B cell (primary cell): ENCODE measurements at regions not wholly inside any gene's neighbourhood (a gene's known extent, or its start where the extent isn't known, plus 50 kb on each side); places are given as distances from the start of the nearest gene placed in this dataset.

ENCODE experiments used
- ATAC-seq: fragments of 200-7000 bp; cut with Tn5 transposase; one replicate; pipeline ENCODE4 v1.10.0; 2021; ENCODE audit warnings: low read depth, mild to moderate bottlenecking, moderate number of reproducible peaks, moderate library complexity
- CTCF ChIA-PET: fragments of 350-600 bp; sonication (Branson Sonifier 250); formaldehyde crosslinking; loops from one replicate; lab custom pipeline; 2021; ENCODE audit warnings: antibody characterized with exemption, inconsistent platforms; lab: Charles Lee
- POLR2A ChIA-PET: fragments of 350-600 bp; sonication (Branson Sonifier 250); formaldehyde crosslinking; loops from one replicate; lab custom pipeline; 2021; ENCODE audit warnings: antibody characterized with exemption; lab: Charles Lee
- DNase-seq: peaks from one replicate; pipeline ENCODE4 v3.0.0; 2013
- H2AFZ ChIP-seq: 2 replicates; pipeline ENCODE4 v1.6.1; 2012; ENCODE audit warnings: mild to moderate bottlenecking, low read depth, low read length; ENCODE audit not compliant: insufficient read depth, poor library complexity, severe bottlenecking
- H3K27ac ChIP-seq, 2 donors: 1 replicate in 1 of 2; 2 replicates in 1 of 2; pipeline ENCODE4 v1.5.1; 2012 to 2013; ENCODE audit warnings: low read length in 2 of 2, mild to moderate bottlenecking in 2 of 2, moderate library complexity in 1 of 2
- H3K27me3 ChIP-seq, 4 experiments: fragments of 200-600 bp in 1 of 4; sonication (generic) in 1 of 4; replicated peaks in 1 of 4; 1 replicate in 2 of 4; 2 replicates in 2 of 4; pipeline versions ENCODE4 v1.6.1 to v1.7.0; 2013 to 2016; ENCODE audit warnings: low read length in 3 of 4, mild to moderate bottlenecking in 2 of 4, mixed read lengths in 1 of 4, moderate library complexity in 1 of 4; ENCODE audit not compliant: insufficient read depth in 4 of 4, control insufficient read depth in 3 of 4; ENCODE audit errors: control extremely low read depth in 1 of 4
- H3K36me3 ChIP-seq, 2 experiments: replicated peaks in 1 of 2; 1 replicate in 1 of 2; 2 replicates in 1 of 2; pipeline versions ENCODE4 v1.6.1 to v1.7.1; 2013; ENCODE audit warnings: low read length in 1 of 2; ENCODE audit not compliant: insufficient read depth in 2 of 2, control insufficient read depth in 1 of 2; ENCODE audit errors: control extremely low read depth in 1 of 2, extremely low read depth in 1 of 2
- H3K4me1 ChIP-seq, 2 donors: fragments of 200-600 bp in 1 of 2; sonication (generic) in 1 of 2; 1 replicate in 1 of 2; 2 replicates in 1 of 2; pipeline versions ENCODE4 v1.5.1 to v1.6.1; 2013 to 2017; ENCODE audit warnings: low read length in 2 of 2; ENCODE audit not compliant: control insufficient read depth in 2 of 2, insufficient read depth in 2 of 2
- H3K4me2 ChIP-seq: replicated peaks from 2 replicates; pipeline ENCODE3; 2012; ENCODE audit warnings: mild to moderate bottlenecking, low read depth, low read length; ENCODE audit not compliant: poor library complexity, severe bottlenecking
- H3K4me3 ChIP-seq, 5 experiments: fragments of 200-600 bp in 1 of 5; sonication (generic) in 1 of 5; 1 replicate in 3 of 5; 2 replicates in 2 of 5; pipeline versions ENCODE4 v1.5.1 to v1.7.0; 2011 to 2016; ENCODE audit warnings: low read length in 4 of 5, mild to moderate bottlenecking in 4 of 5, low read depth in 2 of 5, control low read depth in 1 of 5, moderate library complexity in 1 of 5; ENCODE audit not compliant: insufficient read depth in 1 of 5; ENCODE audit errors: control extremely low read depth in 1 of 5, extremely low read depth in 1 of 5
- H3K79me2 ChIP-seq: fragments of 200-600 bp; sonication (generic); one replicate; pipeline ENCODE4 v1.6.0; 2016; ENCODE audit warnings: low read length; ENCODE audit not compliant: control insufficient read depth, insufficient read depth
- H3K9ac ChIP-seq: fragments of 200-600 bp; sonication (generic); 2 replicates; pipeline ENCODE4 v1.6.1; 2017; ENCODE audit warnings: mild to moderate bottlenecking, low read length, moderate library complexity
- H3K9me3 ChIP-seq, 3 donors: one replicate each; pipeline versions ENCODE4 v1.6.1 to v1.7.1; 2013; ENCODE audit warnings: low read length in 2 of 3; ENCODE audit not compliant: control insufficient read depth in 2 of 3, insufficient read depth in 1 of 3; ENCODE audit errors: control extremely low read depth in 1 of 3
- H4K20me1 ChIP-seq: 2 replicates; pipeline ENCODE4 v1.6.0; 2012; ENCODE audit warnings: mild to moderate bottlenecking, low read length; ENCODE audit not compliant: insufficient read depth, control insufficient read depth, poor library complexity, severe bottlenecking
- H3K27ac Mint-ChIP-seq: one replicate; pipeline ENCODE4 v1.8.0; 2021; ENCODE audit warnings: mixed read lengths
- H3K27me3 Mint-ChIP-seq: one replicate; pipeline ENCODE4 v1.8.0; 2021; ENCODE audit warnings: mixed read lengths
- H3K4me1 Mint-ChIP-seq: one replicate; pipeline ENCODE4 v1.8.0; 2021; ENCODE audit warnings: mixed read lengths
- H3K4me3 Mint-ChIP-seq: one replicate; pipeline ENCODE4 v1.8.0; 2021; ENCODE audit warnings: mixed read lengths
- H3K9me3 Mint-ChIP-seq: one replicate; pipeline ENCODE4 v1.8.0; 2022; ENCODE audit warnings: mixed read lengths; ENCODE audit not compliant: insufficient read depth
- EZH2 ChIP-seq: IDR thresholded peaks from 2 replicates; pipeline ENCODE4 v1.6.1; 2012; ENCODE audit warnings: borderline replicate concordance, low read depth, mild to moderate bottlenecking, moderate library complexity, low read length; ENCODE audit not compliant: insufficient read depth, poor library complexity, severe bottlenecking
- WGBS: methylation state at CpG from one replicate; pipeline ENCODE4 v1.1.5; 2013; ENCODE audit warnings: missing lambda C conversion rate; ENCODE audit not compliant: insufficient coverage; 5-methylcytosine and 5-hydroxymethylcytosine counted together
- intact Hi-C: fragments of 100-400 bp; cut with micrococcal nuclease; formaldehyde crosslinking; loops from one replicate; pipeline ENCODE4 v1.10.0; 2022
- TF ChIP-seq, protein P1 (sequence below): fragments of 200-600 bp; IDR thresholded peaks from one replicate; pipeline ENCODE4 v1.8.0; 2022; ENCODE audit warnings: antibody characterized with exemption, mild to moderate bottlenecking

DNA sequence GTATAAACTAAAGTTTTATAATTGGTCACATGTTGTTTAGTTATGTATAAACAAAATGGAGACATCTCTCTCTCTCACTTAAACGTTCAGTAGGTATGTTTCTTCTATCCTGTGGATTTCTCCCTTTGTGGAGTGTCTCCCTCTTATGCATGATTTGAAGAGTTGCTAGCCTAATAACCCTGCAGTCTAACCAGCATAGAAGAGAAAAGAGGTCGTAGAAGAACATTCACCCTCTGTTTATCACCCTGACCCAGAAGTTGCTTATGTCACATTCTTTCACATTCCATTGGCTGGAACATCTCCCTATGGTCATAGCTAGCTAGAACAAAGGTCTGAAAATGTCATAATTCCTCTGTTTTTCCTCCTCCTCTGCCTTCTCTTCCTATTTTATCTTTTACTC is 176.8 kb upstream of the PCDH20 start:
- no peak for TF ChIP-seq EZH2
- TF ChIP-seq, protein P1, sequence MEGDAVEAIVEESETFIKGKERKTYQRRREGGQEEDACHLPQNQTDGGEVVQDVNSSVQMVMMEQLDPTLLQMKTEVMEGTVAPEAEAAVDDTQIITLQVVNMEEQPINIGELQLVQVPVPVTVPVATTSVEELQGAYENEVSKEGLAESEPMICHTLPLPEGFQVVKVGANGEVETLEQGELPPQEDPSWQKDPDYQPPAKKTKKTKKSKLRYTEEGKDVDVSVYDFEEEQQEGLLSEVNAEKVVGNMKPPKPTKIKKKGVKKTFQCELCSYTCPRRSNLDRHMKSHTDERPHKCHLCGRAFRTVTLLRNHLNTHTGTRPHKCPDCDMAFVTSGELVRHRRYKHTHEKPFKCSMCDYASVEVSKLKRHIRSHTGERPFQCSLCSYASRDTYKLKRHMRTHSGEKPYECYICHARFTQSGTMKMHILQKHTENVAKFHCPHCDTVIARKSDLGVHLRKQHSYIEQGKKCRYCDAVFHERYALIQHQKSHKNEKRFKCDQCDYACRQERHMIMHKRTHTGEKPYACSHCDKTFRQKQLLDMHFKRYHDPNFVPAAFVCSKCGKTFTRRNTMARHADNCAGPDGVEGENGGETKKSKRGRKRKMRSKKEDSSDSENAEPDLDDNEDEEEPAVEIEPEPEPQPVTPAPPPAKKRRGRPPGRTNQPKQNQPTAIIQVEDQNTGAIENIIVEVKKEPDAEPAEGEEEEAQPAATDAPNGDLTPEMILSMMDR: no peak
- no peaks in the 10 kb centered on the region for H3K79me2 ChIP-seq
- no peak overlapping the region for H3K4me2 ChIP-seq
- no peak for DNase-seq
- H4K20me1 ChIP-seq: no peaks in the 10 kb centered on the region
- ATAC-seq: no peak
- intact Hi-C loops: no loop called here
- Mint-ChIP-seq H3K4me1 (no peaks in the 10 kb centered on the region), H3K9me3 (peaks cover 2% of the 10 kb centered on the region), H3K27me3 (no peaks in the 10 kb centered on the region), H3K4me3 (no peak overlapping the region), H3K27ac (no peak overlapping the region)
- no peaks in the 10 kb centered on the region for H3K4me1 ChIP-seq
- H2AFZ ChIP-seq: no peak overlapping the region
- no peak overlapping the region for H3K9ac ChIP-seq
- POLR2A ChIA-PET: no interaction called here
- H3K27ac ChIP-seq: no peak overlapping the region
- CTCF ChIA-PET: no interaction called here
- H3K27me3 ChIP-seq: no peaks in the 10 kb centered on the region
- peaks cover 0 to 2% (median 0%) of the 10 kb centered on the region in 3 donors for H3K9me3 ChIP-seq
- no peaks in the 10 kb centered on the region for H3K36me3 ChIP-seq
- WGBS: no CpG with 5 or more reads among the region's 2 CpGs
- H3K4me3 ChIP-seq: no peak overlapping the region

DNA sequence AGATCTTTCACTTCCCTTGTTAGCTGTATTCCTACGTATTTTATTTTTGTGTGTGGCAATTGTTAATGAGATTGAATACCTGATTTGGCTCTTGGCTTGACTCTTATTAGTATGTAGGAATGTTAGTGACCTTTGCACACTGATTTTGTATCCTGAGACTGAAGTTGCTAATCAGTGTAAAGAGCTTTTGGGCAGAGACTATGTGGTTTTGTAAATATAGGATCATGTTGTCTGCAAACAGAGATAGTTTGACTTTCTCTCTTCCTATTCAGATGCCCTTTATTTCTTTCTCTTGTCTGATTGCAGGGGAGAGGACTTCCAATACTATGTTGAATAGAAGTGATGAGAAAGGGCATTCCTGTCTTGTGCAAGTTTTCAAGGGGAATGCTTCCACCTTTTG is 160.3 kb upstream of the PCDH20 start:
- Histone ChIP-seq H3K27me3 (no peaks in the 10 kb centered on the region), H3K4me2 (no peak overlapping the region), H3K27ac (no peak overlapping the region), H3K4me3 (no peak overlapping the region), H3K4me1 (no peaks in the 10 kb centered on the region), H3K9ac (no peak overlapping the region), H3K79me2 (no peaks in the 10 kb centered on the region), H3K9me3 (no peaks in the 10 kb centered on the region), H2AFZ (no peak overlapping the region), H4K20me1 (no peaks in the 10 kb centered on the region), H3K36me3 (no peaks in the 10 kb centered on the region)
- no peak overlapping the region for H3K27ac Mint-ChIP-seq
- peaks cover 3% of the 10 kb centered on the region for H3K9me3 Mint-ChIP-seq
- no peaks in the 10 kb centered on the region for H3K27me3 Mint-ChIP-seq
- no peak overlapping the region for H3K4me3 Mint-ChIP-seq
- TF ChIP-seq, protein P1: no peak
- TF ChIP-seq EZH2: no peak
- POLR2A ChIA-PET: no interaction called here
- DNase-seq (no peak), ATAC-seq (no peak)
- CTCF ChIA-PET: no interaction called here
- WGBS: no CpG with 5 or more reads among the region's 1 CpG
- intact Hi-C loops: no loop called here
- no peaks in the 10 kb centered on the region for H3K4me1 Mint-ChIP-seq
